K562 (cell line): ENCODE measurements at regions not wholly inside any gene's neighbourhood (a gene's known extent, or its start where the extent isn't known, plus 50 kb on each side); places are given as distances from the start of the nearest gene placed in this dataset.
A peak's percentile ranks its signal among the peaks of the same experiment; 100 is the strongest.

Experiments
- ADNP ChIP-seq: fragments of 200-800 bp; sonication (Bioruptor generic); IDR thresholded peaks from 2 replicates; pipeline ENCODE4 v1.6.1; 2016; ENCODE audit warnings: missing genetic modification characterization, missing compliant biosample characterization
- ARNT ChIP-seq, 2 experiments: fragments of 450-650 bp; IDR thresholded peaks; 2 replicates each; pipeline ENCODE4 v1.6.1; 2016; ENCODE audit warnings: mild to moderate bottlenecking in 1 of 2
- ASH1L ChIP-seq: fragments of 450-650 bp; IDR thresholded peaks from 2 replicates; pipeline ENCODE4 v1.6.1; 2018; ENCODE audit warnings: borderline replicate concordance, mild to moderate bottlenecking, low read depth; ENCODE audit not compliant: partially characterized antibody
- BRCA1 ChIP-seq, 2 experiments: fragments of 450-650 bp in 1 of 2; sonication (generic) in 1 of 2; formaldehyde crosslinking in 1 of 2; IDR thresholded peaks; 2 replicates each; pipeline versions ENCODE4 v1.5.0 to v1.6.1; 2017 to 2020; ENCODE audit warnings: mild to moderate bottlenecking in 1 of 2, missing genetic modification reagents in 1 of 2
- CCAR2 ChIP-seq: fragments of 200-400 bp; formaldehyde crosslinking; IDR thresholded peaks from 2 replicates; pipeline ENCODE4 v1.6.1; 2017; ENCODE audit warnings: mild to moderate bottlenecking, low read depth, low read length
- DACH1 ChIP-seq: fragments of 450-650 bp; IDR thresholded peaks from 2 replicates; pipeline ENCODE4 v1.6.1; 2018; ENCODE audit not compliant: partially characterized antibody
- EP300 ChIP-seq: IDR thresholded peaks from 2 replicates; pipeline ENCODE4 v1.6.1; 2012; ENCODE audit warnings: low read length, improper control_type of control experiment
- ESRRB ChIP-seq: fragments of 250-450 bp; sonication (Bioruptor Pico); IDR thresholded peaks from 2 replicates; pipeline ENCODE4 v1.5.0; 2020; ENCODE audit warnings: mild to moderate bottlenecking, moderate library complexity, borderline replicate concordance
- HDAC1 ChIP-seq, 2 experiments: fragments of 450-650 bp; IDR thresholded peaks; 2 replicates each; pipeline ENCODE4 v1.6.1; 2016 to 2017; ENCODE audit warnings: inconsistent platforms in 1 of 2, mild to moderate bottlenecking in 1 of 2, moderate library complexity in 1 of 2
- HDAC6 ChIP-seq: IDR thresholded peaks from 2 replicates; pipeline ENCODE4 v1.6.1; 2012; ENCODE audit warnings: low read depth, mild to moderate bottlenecking, control low read depth, inconsistent platforms, low read length, moderate library complexity
- HDAC8 ChIP-seq: fragments of 450-650 bp; IDR thresholded peaks from 2 replicates; pipeline ENCODE4 v1.6.1; 2016; ENCODE audit warnings: mild to moderate bottlenecking, missing genetic modification characterization, moderate library complexity, missing compliant biosample characterization
- HNRNPUL1 ChIP-seq: fragments of 200-400 bp; formaldehyde crosslinking; IDR thresholded peaks from 2 replicates; pipeline ENCODE4 v1.6.1; 2017; ENCODE audit warnings: low read length
- MECOM ChIP-seq: fragments of 250-450 bp; sonication (Bioruptor Pico); IDR thresholded peaks from 2 replicates; pipeline ENCODE4 v1.8.0; 2022; ENCODE audit warnings: inconsistent platforms
- SNIP1 ChIP-seq: fragments of 450-650 bp; IDR thresholded peaks from 2 replicates; pipeline ENCODE4 v1.7.1; 2017; ENCODE audit warnings: low read depth, mild to moderate bottlenecking
- ZBTB26 ChIP-seq: fragments of 450-650 bp; formaldehyde crosslinking; IDR thresholded peaks from 2 replicates; pipeline ENCODE4 v1.4.0; 2022; ENCODE audit warnings: missing genetic modification characterization
- ZNF316 ChIP-seq: fragments of 450-650 bp; IDR thresholded peaks from 2 replicates; pipeline ENCODE4 v1.6.1; 2016
- ZNF395 ChIP-seq: fragments of 200-800 bp; sonication (Bioruptor generic); IDR thresholded peaks from 2 replicates; pipeline ENCODE4 v1.6.1; 2017; ENCODE audit warnings: missing genetic modification characterization, missing compliant biosample characterization
- ZNF655 ChIP-seq: fragments of 250-450 bp; sonication (Bioruptor Pico); IDR thresholded peaks from 2 replicates; pipeline ENCODE4 v1.5.0; 2021

- no peak for TF ChIP-seq ZBTB26 (CRISPR knock-in tag)
- no peak for TF ChIP-seq HDAC1 (IDR thresholded peaks at IDR 0.05)
- TF ChIP-seq SNIP1, result no peak
- no peak for TF ChIP-seq ASH1L
- no peak for TF ChIP-seq HDAC6
- no peak for TF ChIP-seq ADNP (tag)
- no peak for TF ChIP-seq HNRNPUL1
- no peak for TF ChIP-seq ESRRB (CRISPR knock-in tag)
- TF ChIP-seq ZNF655 (CRISPR knock-in tag), result no peak
- no peak for TF ChIP-seq DACH1
- no peak for TF ChIP-seq ARNT (IDR thresholded peaks at IDR 0.05)
- no peak for TF ChIP-seq MECOM (CRISPR knock-in tag)
- no peak for TF ChIP-seq CCAR2
- no peak for TF ChIP-seq EP300
- TF ChIP-seq ZNF316, result peak; percentile 91
- no peak for TF ChIP-seq BRCA1 (IDR thresholded peaks at IDR 0.05)
- TF ChIP-seq BRCA1 (CRISPR knock-in tag; IDR thresholded peaks at IDR 0.05), result no peak
- TF ChIP-seq ZNF395 (CRISPR knock-in tag), result no peak
- no peak for TF ChIP-seq HDAC8 (tag)
These were observed 62.3 kb downstream of the IER5 start (continued) for GRCh38 chr1:181150842-181151241.
